ENCODE measurements at regions not wholly inside any gene's neighbourhood (a gene's known extent, or its start where the extent isn't known, plus 50 kb on each side); places are given as distances from the start of the nearest gene placed in this dataset.
"Not testable (repeated sequence)": the region's sequence is repeated elsewhere in the genome, so short reads cannot be mapped to it uniquely, and the experiment has no call there.

- in situ Hi-C loops (cut with HindIII; ENCODE audit: low pct_unique_long_range_greater_than_20kb, low sequenced_read_pairs); DNase-seq (ENCODE audit: low read depth): not testable (repeated sequence)
Measured at GRCh38 chr5:85475151-85475550, 1090.5 kb upstream of the EDIL3 start.

GRCh38 chr5:85476617-85477016 lies 1091.9 kb upstream of the EDIL3 start:
- in situ Hi-C loops (cut with HindIII; ENCODE audit: low pct_unique_long_range_greater_than_20kb, low sequenced_read_pairs): no loop called here
- no peak for DNase-seq (ENCODE audit: low read depth)

GRCh38 chr5:85479849-85480248 lies 1095.2 kb upstream of the EDIL3 start:
- in situ Hi-C loops (cut with HindIII; ENCODE audit: low pct_unique_long_range_greater_than_20kb, low sequenced_read_pairs): no loop called here
- no peak for DNase-seq (ENCODE audit: low read depth)

GRCh38 chr5:85484982-85485574 lies 1100.4 kb upstream of the EDIL3 start:
- in situ Hi-C loops (cut with HindIII; ENCODE audit: low pct_unique_long_range_greater_than_20kb, low sequenced_read_pairs): no loop called here
- peak; percentile 3 for DNase-seq (ENCODE audit: low read depth)

GRCh38 chr5:85488295-85488694 lies 1103.6 kb upstream of the EDIL3 start:
- in situ Hi-C loops (cut with HindIII; ENCODE audit: low pct_unique_long_range_greater_than_20kb, low sequenced_read_pairs): no loop called here
- no peak for DNase-seq (ENCODE audit: low read depth)

GRCh38 chr5:85500869-85501268 lies 1116.2 kb upstream of the EDIL3 start:
- DNase-seq (ENCODE audit: low read depth): no peak
- in situ Hi-C loops (cut with HindIII; ENCODE audit: low pct_unique_long_range_greater_than_20kb, low sequenced_read_pairs): no loop called here

- no peak for DNase-seq (ENCODE audit: low read depth)
- in situ Hi-C loops (cut with HindIII; ENCODE audit: low pct_unique_long_range_greater_than_20kb, low sequenced_read_pairs): no loop called here
Measured at GRCh38 chr5:85512896-85513295, 1104.8 kb upstream of the COX7C start.

- DNase-seq (ENCODE audit: low read depth): no peak
- in situ Hi-C loops (cut with HindIII; ENCODE audit: low pct_unique_long_range_greater_than_20kb, low sequenced_read_pairs): no loop called here
Measured at GRCh38 chr5:85515588-85515987, 1102.2 kb upstream of the COX7C start.

GRCh38 chr5:85517386-85517785 lies 1100.4 kb upstream of the COX7C start:
- in situ Hi-C loops (cut with HindIII; ENCODE audit: low pct_unique_long_range_greater_than_20kb, low sequenced_read_pairs): no loop called here
- no peak for DNase-seq (ENCODE audit: low read depth)

- DNase-seq (ENCODE audit: low read depth): no peak
- in situ Hi-C loops (cut with HindIII; ENCODE audit: low pct_unique_long_range_greater_than_20kb, low sequenced_read_pairs): no loop called here
Measured at GRCh38 chr5:85533341-85534047, 1084.2 kb upstream of the COX7C start.

GRCh38 chr5:85538362-85538761 lies 1079.4 kb upstream of the COX7C start:
- DNase-seq (ENCODE audit: low read depth): no peak
- in situ Hi-C loops (cut with HindIII; ENCODE audit: low pct_unique_long_range_greater_than_20kb, low sequenced_read_pairs): no loop called here

- DNase-seq (ENCODE audit: low read depth): no peak
- in situ Hi-C loops (cut with HindIII; ENCODE audit: low pct_unique_long_range_greater_than_20kb, low sequenced_read_pairs): no loop called here
Measured at GRCh38 chr5:85545129-85545528, 1072.6 kb upstream of the COX7C start.

GRCh38 chr5:85549229-85549628 lies 1068.5 kb upstream of the COX7C start:
- in situ Hi-C loops (cut with HindIII; ENCODE audit: low pct_unique_long_range_greater_than_20kb, low sequenced_read_pairs): no loop called here
- DNase-seq (ENCODE audit: low read depth): no peak

GRCh38 chr5:85549836-85550599 lies 1067.7 kb upstream of the COX7C start:
- DNase-seq (ENCODE audit: low read depth): no peak
- in situ Hi-C loops (cut with HindIII; ENCODE audit: low pct_unique_long_range_greater_than_20kb, low sequenced_read_pairs): no loop called here

GRCh38 chr5:85556464-85556863 lies 1061.3 kb upstream of the COX7C start:
- in situ Hi-C loops (cut with HindIII; ENCODE audit: low pct_unique_long_range_greater_than_20kb, low sequenced_read_pairs): no loop called here

GRCh38 chr5:85576666-85577065 lies 1041.1 kb upstream of the COX7C start:
- in situ Hi-C loops (cut with HindIII; ENCODE audit: low pct_unique_long_range_greater_than_20kb, low sequenced_read_pairs): no loop called here
- no peak for DNase-seq (ENCODE audit: low read depth)

More at GRCh38 chr5:85556464-85556863, 1061.3 kb upstream of the COX7C start:
- no peak for DNase-seq (ENCODE audit: low read depth)

GRCh38 chr5:85587806-85588205 lies 1029.9 kb upstream of the COX7C start:
- in situ Hi-C loops (cut with HindIII; ENCODE audit: low pct_unique_long_range_greater_than_20kb, low sequenced_read_pairs): not testable (repeated sequence)

GRCh38 chr5:85588268-85588667 lies 1029.5 kb upstream of the COX7C start:
- DNase-seq (ENCODE audit: low read depth); in situ Hi-C loops (cut with HindIII; ENCODE audit: low pct_unique_long_range_greater_than_20kb, low sequenced_read_pairs): not testable (repeated sequence)

More at GRCh38 chr5:85587806-85588205, 1029.9 kb upstream of the COX7C start:
- not testable (repeated sequence) for DNase-seq (ENCODE audit: low read depth)

GRCh38 chr5:85590764-85591163 lies 1027.0 kb upstream of the COX7C start:
- in situ Hi-C loops (cut with HindIII; ENCODE audit: low pct_unique_long_range_greater_than_20kb, low sequenced_read_pairs): no loop called here
- no peak for DNase-seq (ENCODE audit: low read depth)
